ENCODE measurements at regions not wholly inside any gene's neighbourhood (a gene's known extent, or its start where the extent isn't known, plus 50 kb on each side); places are given as distances from the start of the nearest gene placed in this dataset.

DNA sequence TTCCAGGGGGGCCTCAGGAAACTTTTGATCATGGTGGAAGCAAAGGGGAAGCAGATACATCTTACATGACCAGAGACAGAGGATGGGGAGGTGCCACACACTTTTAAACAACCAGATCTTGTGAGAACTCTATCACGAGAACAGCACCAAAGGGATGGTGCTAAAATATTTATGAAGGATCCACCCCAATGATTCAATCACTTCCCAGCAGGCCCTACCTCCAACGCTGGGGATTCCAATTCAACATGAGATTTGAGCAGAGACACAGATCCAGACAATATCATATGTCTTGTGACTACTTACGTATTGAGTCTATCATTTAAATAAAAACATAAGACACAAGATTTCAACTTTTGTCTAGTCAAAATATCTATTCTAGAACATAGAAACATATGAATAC is 351.9 kb downstream of the EPM2A start:
- FAIRE-seq = no peak

DNA sequence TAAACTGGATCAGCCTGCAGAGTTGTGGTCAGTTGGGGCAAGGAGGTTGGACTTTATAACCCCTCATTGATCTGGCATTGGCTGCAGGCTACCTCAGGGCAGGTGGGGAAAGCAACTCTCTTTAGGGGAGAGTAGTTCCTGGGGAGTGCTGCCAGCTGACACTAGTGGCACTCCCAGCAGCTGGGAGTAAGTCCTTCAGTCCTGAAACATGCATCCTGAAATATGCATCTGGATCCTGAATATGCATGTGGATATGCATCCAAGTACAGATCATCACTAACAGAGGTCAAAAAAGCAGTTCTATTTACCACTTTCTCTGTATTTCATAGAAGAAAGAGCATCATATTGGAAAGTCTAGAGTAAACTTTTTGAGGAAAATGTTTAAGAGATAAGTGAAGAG is 350.8 kb downstream of the EPM2A start:
- H3K27ac ChIP-seq = no peak overlapping the region
- no peak for ATAC-seq
- H3K9me3 ChIP-seq = no peaks in the 10 kb centered on the region
- H3K4me1 ChIP-seq = no peaks in the 10 kb centered on the region
- no peak for TF ChIP-seq CTCF (IDR thresholded peaks at IDR 0.05)
- H3K36me3 ChIP-seq = no peaks in the 10 kb centered on the region
- H3K4me3 ChIP-seq = no peak overlapping the region
- no peak for DNase-seq
- intact Hi-C loops (cut with DNase I) = no loop called here
- H3K27me3 ChIP-seq = no peaks in the 10 kb centered on the region
- no peak for FAIRE-seq

More for the DNA sequence above, 351.9 kb downstream of the EPM2A start:
- Histone ChIP-seq H3K4me3 (no peak overlapping the region), H3K4me1 (no peaks in the 10 kb centered on the region), H3K9me3 (no peaks in the 10 kb centered on the region), H3K36me3 (no peaks in the 10 kb centered on the region), H3K27ac (no peak overlapping the region), H3K27me3 (no peaks in the 10 kb centered on the region)
- intact Hi-C loops (cut with DNase I) = no loop called here
- ATAC-seq = no peak
- WGBS, 2 donors = 57 to 78% methylated on average over 3 of the region's 3 CpGs
- DNase-seq = no peak
- no peak for TF ChIP-seq CTCF (IDR thresholded peaks at IDR 0.05)

DNA sequence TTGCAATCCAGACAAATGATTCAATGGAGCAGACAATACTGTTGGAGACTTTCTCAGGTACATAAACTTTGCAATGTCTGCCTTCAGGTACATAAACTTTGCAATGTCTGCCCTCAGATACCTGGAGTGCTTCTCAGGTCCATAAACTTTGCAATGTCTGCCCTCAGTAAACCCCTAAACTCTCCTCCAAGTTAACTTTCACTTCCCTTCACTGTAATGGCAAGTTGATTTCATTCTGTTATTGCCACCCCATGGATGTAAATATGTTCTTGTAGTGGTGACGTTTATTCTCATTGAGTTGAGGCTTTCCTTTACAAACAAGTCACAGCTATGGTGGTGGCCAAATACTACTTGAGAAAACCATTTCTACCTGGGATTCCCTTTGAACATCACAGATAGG is 338.8 kb downstream of the EPM2A start:
- FAIRE-seq = no peak

GRCh38 chr6:145400508-145400907 is 334.8 kb downstream of the EPM2A start:
- Histone ChIP-seq H3K36me3 (no peaks in the 10 kb centered on the region), H3K9me3 (no peaks in the 10 kb centered on the region), H3K27me3 (no peaks in the 10 kb centered on the region), H3K4me1 (no peaks in the 10 kb centered on the region), H3K4me3 (no peak overlapping the region), H3K27ac (no peak overlapping the region)
- DNase-seq (no peak), ATAC-seq (no peak), FAIRE-seq (no peak)
- intact Hi-C loops (cut with DNase I) = no loop called here
- WGBS, 2 donors = 62 to 79% methylated on average over 4 of the region's 4 CpGs
- no peak for TF ChIP-seq CTCF (IDR thresholded peaks at IDR 0.05)

More for the DNA sequence above, 338.8 kb downstream of the EPM2A start:
- Histone ChIP-seq H3K4me1 (no peaks in the 10 kb centered on the region), H3K9me3 (no peaks in the 10 kb centered on the region), H3K36me3 (no peaks in the 10 kb centered on the region), H3K27ac (no peak overlapping the region), H3K27me3 (no peaks in the 10 kb centered on the region), H3K4me3 (no peak overlapping the region)
- 52 to 57% methylated on average over 1 of the region's 1 CpG for WGBS, 2 donors
- ATAC-seq (no peak), DNase-seq (no peak)
- intact Hi-C loops (cut with DNase I) = no loop called here
- no peak for TF ChIP-seq CTCF (IDR thresholded peaks at IDR 0.05)

DNA sequence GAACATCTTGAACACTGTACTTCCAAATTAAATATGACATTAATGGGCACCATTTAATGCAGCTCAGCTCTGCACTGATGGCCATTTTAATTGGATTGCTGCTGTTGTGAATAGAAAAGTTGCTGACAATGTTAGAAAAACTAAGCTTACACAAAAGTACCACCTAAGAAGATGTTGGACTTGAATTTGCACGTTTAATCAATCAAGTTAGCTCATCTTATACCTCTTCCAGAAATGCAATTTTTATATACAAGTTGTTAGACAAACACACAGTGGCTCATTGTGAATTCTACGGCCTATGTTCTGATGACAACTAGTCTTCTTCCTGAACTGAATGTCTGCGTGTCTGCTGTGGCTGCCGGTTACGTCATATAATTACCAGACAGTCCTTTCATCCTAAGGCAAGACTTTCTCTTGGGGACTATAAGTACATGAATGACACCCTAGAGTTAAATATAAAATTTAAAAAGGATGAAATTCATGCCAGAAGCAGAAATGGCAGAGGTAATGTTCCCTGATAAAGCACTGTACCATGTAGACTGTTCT is 330.2 kb downstream of the EPM2A start:
- TF ChIP-seq CTCF (IDR thresholded peaks at IDR 0.05) = no peak

More for the DNA sequence above, 330.2 kb downstream of the EPM2A start:
- Histone ChIP-seq H3K27me3 (no peaks in the 10 kb centered on the region), H3K36me3 (no peaks in the 10 kb centered on the region), H3K27ac (no peak overlapping the region), H3K4me3 (no peak overlapping the region), H3K4me1 (no peaks in the 10 kb centered on the region), H3K9me3 (no peaks in the 10 kb centered on the region)
- FAIRE-seq = no peak
- no peak for ATAC-seq
- no peak for DNase-seq
- WGBS, 2 donors = 76 to 80% methylated on average over 5 of the region's 5 CpGs
- intact Hi-C loops (cut with DNase I) = no loop called here
